ENCODE measurements at regions not wholly inside any gene's neighbourhood (a gene's known extent, or its start where the extent isn't known, plus 50 kb on each side); places are given as distances from the start of the nearest gene placed in this dataset.

DNA sequence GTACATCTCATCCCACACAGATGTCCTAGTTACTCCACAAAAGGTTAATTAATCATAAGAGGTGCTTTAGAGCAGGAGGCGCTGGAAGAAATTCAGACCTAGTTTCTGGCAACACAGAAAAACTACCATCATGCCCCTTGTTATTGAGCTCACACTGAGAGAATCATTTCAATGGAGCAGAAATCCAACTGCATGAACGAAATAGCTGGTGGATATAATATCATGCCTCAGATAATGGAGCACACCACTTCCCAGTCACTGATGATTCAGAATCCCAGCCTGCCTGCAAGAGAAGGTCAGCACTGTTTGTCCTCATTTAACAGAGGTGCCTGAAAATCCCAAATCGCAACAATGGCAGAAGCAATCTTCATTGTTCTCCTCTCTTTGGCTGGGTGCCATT, 125.8 kb upstream of the CREB1 start:
- DNase-seq (ENCODE audit: low read depth in 1 of 2, low spot score in 1 of 2): no peak

GRCh38 chr2:207405150-207405549, 124.6 kb upstream of the CREB1 start:
- DNase-seq (ENCODE audit: low read depth in 1 of 2, low spot score in 1 of 2): no peak

DNA sequence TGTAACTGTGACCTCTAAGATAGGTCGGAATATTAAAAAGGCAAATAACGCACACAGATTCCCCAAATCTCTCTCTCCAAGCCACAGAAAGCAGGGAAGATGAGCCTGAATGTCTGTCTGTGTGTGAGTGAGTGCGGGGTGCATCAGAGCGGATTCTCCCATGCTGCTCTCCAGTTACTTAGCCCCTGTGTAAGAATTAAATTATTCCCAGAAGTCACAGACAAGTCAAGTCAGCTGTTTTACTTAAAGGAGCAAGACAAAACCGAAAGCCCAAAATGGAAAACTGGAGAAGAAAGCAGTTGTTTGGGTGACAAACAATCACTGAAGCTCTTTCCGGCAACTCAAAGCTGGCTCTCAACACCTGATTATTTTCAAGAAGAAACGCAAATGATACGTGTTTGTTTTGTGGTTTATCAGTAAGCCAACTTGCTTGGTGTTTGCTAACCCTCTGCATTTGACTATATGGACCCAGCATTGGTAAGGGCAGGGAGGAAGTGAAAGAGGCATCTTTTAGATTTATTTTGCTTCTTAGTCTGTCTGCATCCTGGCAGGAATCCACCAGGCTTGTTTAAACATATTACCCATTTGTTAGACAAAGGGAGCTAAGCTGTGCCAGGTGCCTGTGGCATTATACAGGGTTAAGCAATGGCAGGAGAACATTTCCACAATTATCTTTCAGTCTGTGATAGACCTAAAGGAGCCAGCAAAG, 121.5 kb upstream of the CREB1 start:
- no peak for DNase-seq (ENCODE audit: low read depth in 1 of 2, low spot score in 1 of 2)

- DNase-seq (ENCODE audit: low read depth in 1 of 2, low spot score in 1 of 2): no peak
These were observed 120.2 kb upstream of the CREB1 start for GRCh38 chr2:207409517-207409916.

DNA sequence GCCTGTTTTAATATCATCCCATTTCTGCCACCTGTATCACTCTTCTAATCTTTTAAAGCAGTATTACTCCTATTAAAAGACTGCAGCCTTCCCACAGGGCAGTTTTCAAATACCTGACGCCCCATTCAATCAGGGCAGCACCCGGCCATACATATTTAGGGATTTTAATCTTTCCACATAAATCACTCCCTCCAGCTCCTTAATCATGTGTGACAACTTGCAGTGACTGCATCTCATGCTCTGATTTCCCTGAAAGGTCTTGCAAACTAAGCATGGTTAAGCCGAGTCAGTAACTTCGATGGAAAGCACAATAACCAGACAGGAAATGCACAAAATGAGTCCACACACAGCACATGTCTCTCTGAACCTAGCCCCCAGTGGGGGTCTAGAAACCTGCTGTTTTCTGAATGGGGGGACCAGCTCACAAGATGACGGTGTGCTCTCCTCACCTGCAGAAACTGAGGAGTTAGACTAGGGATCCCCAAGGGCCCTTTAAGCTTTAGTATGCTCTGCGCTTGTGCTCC, 116.9 kb upstream of the CREB1 start:
- DNase-seq (ENCODE audit: low read depth in 1 of 2, low spot score in 1 of 2): no peak

- no peak for DNase-seq (ENCODE audit: low read depth in 1 of 2, low spot score in 1 of 2)
These were observed 116.3 kb upstream of the CREB1 start for GRCh38 chr2:207413376-207413907.

DNA sequence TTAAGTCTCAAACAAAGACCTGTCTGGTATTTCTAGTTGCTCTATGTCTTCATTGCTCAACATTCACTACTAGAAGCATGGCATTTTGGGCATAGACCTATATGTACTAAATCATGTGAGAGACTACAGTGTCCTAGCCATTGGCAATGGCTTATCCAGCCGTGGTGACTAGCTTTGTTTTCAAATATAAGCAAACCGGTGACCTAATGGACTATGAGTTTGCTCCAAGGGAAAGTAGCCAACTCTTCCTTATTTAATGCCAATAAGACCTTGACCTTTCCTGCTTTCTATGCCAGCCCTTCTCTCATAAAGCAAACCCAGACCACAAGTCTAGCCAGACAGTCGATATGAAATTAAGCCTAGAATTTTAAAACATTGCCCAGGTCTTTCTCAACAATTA, 113.7 kb upstream of the CREB1 start:
- DNase-seq (ENCODE audit: low read depth in 1 of 2, low spot score in 1 of 2): no peak

DNA sequence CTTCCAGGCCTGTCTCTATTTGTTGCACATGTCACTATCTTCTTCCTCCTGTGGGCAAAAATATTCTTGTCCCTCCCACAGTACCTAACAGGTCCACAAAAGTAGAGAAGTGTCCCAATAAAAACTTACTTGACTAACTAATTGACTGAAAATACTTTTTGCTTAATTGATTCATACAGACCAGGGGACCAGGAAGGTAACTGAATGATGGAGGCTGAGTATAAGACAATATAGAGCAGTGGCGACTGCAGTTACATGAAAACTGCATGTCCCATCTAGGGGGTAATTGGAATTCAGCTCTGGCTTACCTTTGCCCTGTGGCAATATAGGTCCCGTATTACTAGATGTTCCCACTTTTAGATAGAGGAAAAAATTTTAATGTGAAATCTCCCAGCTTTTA, 112.9 kb upstream of the CREB1 start:
- no peak for DNase-seq (ENCODE audit: low read depth in 1 of 2, low spot score in 1 of 2)

GRCh38 chr2:207417301-207417718, 112.5 kb upstream of the CREB1 start:
- DNase-seq (ENCODE audit: low read depth in 1 of 2, low spot score in 1 of 2): no peak

GRCh38 chr2:207418419-207418818, 111.3 kb upstream of the CREB1 start:
- no peak for DNase-seq (ENCODE audit: low read depth in 1 of 2, low spot score in 1 of 2)

GRCh38 chr2:207419331-207419730, 110.4 kb upstream of the CREB1 start:
- no peak for DNase-seq (ENCODE audit: low read depth in 1 of 2, low spot score in 1 of 2)

- no peak for DNase-seq (ENCODE audit: low read depth in 1 of 2, low spot score in 1 of 2)
These were observed 108.1 kb upstream of the CREB1 start for GRCh38 chr2:207421671-207422070.

DNA sequence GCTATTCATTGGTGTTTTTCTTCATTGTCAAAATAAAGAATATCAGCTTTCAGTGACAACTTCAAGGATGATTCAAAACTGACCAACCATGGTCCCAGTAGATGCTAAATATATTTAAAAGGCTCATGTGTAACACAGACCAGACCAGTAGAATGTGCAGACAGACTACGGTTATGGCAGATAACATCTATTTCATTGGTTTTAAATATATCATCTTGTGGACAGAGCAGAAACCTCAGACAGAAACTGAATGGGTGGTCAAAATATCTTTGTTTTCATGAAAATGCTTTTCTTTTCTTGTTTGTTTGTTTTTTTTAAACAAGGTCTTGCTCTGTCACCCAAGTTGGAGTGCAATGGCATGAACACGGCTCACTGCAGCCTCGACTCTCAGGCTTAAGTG, 107.4 kb upstream of the CREB1 start:
- DNase-seq (ENCODE audit: low read depth in 1 of 2, low spot score in 1 of 2): no peak

GRCh38 chr2:207423886-207424285, 105.9 kb upstream of the CREB1 start:
- no peak for DNase-seq (ENCODE audit: low read depth in 1 of 2, low spot score in 1 of 2)

- no peak for DNase-seq (ENCODE audit: low read depth in 1 of 2, low spot score in 1 of 2)
These were observed 101.8 kb upstream of the CREB1 start for GRCh38 chr2:207427986-207428385.

- DNase-seq (ENCODE audit: low read depth in 1 of 2, low spot score in 1 of 2): no peak
These were observed 101.2 kb upstream of the CREB1 start for GRCh38 chr2:207428573-207428972.

GRCh38 chr2:207432453-207432852, 97.3 kb upstream of the CREB1 start:
- DNase-seq (ENCODE audit: low read depth in 1 of 2, low spot score in 1 of 2): no peak

DNA sequence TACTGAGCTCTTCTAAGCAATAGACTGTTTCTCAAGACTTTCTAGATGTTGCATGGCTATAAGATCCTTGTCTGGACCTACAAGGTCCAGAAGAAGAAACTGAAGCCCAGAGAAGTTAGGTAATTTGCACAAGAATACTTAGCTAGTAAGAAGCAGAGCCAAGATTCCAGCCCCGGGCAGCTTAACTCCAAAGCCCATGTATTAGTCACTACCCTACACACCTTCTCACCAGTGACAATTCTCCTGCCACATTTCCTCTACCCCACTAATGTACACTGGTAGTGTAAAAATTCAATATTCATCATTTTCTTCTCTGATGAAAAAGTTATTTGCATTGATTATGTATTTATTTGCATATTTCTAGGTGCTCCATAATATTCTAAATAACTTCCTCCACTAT, 95.5 kb upstream of the CREB1 start:
- DNase-seq (ENCODE audit: low read depth in 1 of 2, low spot score in 1 of 2): no peak

GRCh38 chr2:207434899-207435465, 94.8 kb upstream of the CREB1 start:
- no peak for DNase-seq (ENCODE audit: low read depth in 1 of 2, low spot score in 1 of 2)

DNA sequence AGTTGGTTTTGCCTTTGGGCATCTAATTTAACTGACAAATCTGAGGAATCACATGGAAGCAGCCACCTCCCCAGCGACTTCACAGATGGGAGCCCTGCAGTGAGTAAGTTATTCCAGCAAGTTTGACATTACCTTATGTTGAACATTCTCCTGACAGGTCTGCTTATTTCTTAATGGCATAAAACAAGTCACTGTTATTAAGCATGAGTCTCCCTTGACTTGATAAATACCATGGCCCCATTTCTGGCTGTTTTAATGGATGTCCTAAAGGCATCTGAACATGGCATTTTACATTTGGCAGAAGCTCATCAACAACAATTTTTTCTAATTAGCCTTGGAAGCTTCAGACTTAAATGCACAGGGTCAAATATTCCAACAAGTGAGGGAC, 92.6 kb upstream of the CREB1 start:
- DNase-seq (ENCODE audit: low read depth in 1 of 2, low spot score in 1 of 2): no peak

- DNase-seq (ENCODE audit: low read depth in 1 of 2, low spot score in 1 of 2): no peak
These were observed 92.1 kb upstream of the CREB1 start for GRCh38 chr2:207437524-207438143.

DNA sequence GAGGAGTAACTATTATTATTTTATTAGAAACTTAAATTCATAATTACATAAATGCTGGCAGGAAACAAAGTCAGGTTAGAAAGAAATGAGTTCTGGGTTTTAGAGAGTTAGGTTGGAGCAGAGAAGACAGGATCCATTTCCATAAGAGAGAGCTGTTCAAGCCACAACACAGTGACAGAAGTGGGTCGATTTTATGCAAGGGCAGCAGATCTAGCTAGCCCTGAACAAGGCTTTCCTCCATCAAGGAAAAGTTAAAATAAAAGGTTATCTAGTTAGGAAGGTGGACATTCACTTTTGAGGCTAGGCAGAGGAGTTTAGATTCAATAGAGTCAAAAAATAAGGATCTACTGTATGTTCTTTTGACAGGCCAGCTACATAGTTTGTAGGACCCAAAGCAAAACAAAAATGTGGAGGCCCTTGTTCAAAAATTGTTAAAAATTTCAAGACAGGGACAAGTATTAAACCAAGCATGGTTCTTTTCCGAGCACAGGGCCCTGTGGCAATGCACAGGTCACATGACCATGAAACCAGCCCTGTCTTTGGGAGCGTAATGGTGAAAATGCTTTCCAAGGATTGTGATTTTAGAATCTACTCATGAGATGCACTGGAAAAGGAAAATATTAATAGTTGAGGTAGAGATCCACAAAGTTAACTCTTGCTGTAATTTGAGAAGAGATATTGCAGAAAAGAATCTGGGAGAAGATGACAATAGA, 91.2 kb upstream of the CREB1 start:
- DNase-seq (ENCODE audit: low read depth in 1 of 2, low spot score in 1 of 2): no peak
